ENCODE measurements at regions not wholly inside any gene's neighbourhood (a gene's known extent, or its start where the extent isn't known, plus 50 kb on each side); places are given as distances from the start of the nearest gene placed in this dataset.

- TF ChIP-seq CTCF (IDR thresholded peaks at IDR 0.05): no peak
- TF ChIP-seq EZH2 (IDR thresholded peaks at IDR 0.05): no peak
Measured at GRCh38 chr13:109862627-109863026, 76.2 kb upstream of the IRS2 start.

Data from neural progenitor cell (in vitro differentiated cells).